ENCODE measurements at regions not wholly inside any gene's neighbourhood (a gene's known extent, or its start where the extent isn't known, plus 50 kb on each side); places are given as distances from the start of the nearest gene placed in this dataset.
"Not testable (repeated sequence)": the region's sequence is repeated elsewhere in the genome, so short reads cannot be mapped to it uniquely, and the experiment has no call there.

- intact Hi-C loops (cut with DNase I), result no loop called here
- ATAC-seq (ENCODE audit: poor library complexity) (no peak), DNase-seq (no peak)
These were observed 242.3 kb upstream of the HSFY2 start for GRCh38 chrY:19015854-19016253.

- intact Hi-C loops (cut with DNase I), result no loop called here
- ATAC-seq (ENCODE audit: poor library complexity) (no peak), DNase-seq (no peak)
These were observed 241.7 kb upstream of the HSFY2 start for GRCh38 chrY:19015213-19015612.

- ATAC-seq (ENCODE audit: poor library complexity), result no peak
- DNase-seq, result no peak
These were observed 239.4 kb upstream of the HSFY2 start for GRCh38 chrY:19012985-19013384.

GRCh38 chrY:19011605-19012090 is 238.1 kb upstream of the HSFY2 start:
- ATAC-seq (ENCODE audit: poor library complexity) (peak; percentile 64), DNase-seq (no peak)
- intact Hi-C loops (cut with DNase I), result no loop called here

More at GRCh38 chrY:19012985-19013384, 239.4 kb upstream of the HSFY2 start:
- intact Hi-C loops (cut with DNase I), result no loop called here

DNA sequence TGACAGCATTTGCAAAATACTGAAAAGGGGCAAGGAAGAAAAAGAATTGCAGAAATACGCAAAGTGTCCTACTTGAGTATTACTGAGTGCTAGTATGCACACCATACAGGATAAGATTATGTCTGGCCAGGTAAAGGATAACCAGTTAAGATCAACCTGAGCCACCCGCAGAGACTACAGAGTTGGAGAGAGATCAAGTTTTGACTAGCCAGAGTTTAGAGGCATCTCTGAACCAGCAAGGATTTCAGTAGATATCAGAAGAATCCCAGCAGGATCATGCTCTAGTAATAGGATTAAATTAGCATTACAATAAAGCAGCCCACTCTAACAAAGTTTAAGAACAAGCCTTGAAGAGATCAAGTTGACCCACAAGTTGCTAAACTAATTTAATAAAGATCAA is 232.7 kb upstream of the HSFY2 start:
- DNase-seq, result no peak
- ATAC-seq (ENCODE audit: poor library complexity), result no peak
- intact Hi-C loops (cut with DNase I), result no loop called here

GRCh38 chrY:19005579-19005978 is 232.0 kb upstream of the HSFY2 start:
- ATAC-seq (ENCODE audit: poor library complexity), result no peak
- DNase-seq, result no peak
- intact Hi-C loops (cut with DNase I), result no loop called here

DNA sequence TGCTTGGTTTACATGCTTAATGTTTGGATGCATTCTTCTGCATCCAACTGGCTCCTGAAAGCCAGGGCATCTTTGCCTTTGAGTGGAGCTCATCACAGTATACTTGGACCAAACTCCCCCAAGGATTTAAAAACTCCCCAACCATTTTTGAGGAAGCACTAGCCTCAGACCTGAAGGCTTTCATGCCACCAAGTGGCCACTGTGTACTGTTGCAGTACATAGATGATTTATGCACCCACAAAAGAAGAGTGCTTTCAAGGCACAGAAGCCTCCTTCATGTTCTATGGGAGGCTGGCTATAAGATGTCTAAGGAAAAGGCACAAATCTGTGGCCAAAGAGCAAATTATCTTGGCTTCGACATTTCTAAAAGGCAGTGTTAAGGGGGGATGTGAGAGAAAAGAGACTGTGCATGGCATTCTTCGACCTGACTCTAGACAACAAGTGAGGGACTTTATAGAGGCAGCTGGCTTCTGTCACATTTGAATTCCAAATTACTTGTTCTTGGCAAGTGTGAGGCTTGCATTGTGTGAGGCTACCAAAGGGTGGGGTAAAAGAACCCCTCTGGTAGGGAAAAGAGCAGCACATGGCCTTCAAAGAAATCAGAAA is 224.2 kb upstream of the HSFY2 start:
- DNase-seq, result no peak
- ATAC-seq (ENCODE audit: poor library complexity), result peak; percentile 52
- intact Hi-C loops (cut with DNase I), result no loop called here

- intact Hi-C loops (cut with DNase I), result no loop called here
- ATAC-seq (ENCODE audit: poor library complexity) (no peak), DNase-seq (no peak)
These were observed 219.9 kb upstream of the HSFY2 start for GRCh38 chrY:18993480-18993879.

DNA sequence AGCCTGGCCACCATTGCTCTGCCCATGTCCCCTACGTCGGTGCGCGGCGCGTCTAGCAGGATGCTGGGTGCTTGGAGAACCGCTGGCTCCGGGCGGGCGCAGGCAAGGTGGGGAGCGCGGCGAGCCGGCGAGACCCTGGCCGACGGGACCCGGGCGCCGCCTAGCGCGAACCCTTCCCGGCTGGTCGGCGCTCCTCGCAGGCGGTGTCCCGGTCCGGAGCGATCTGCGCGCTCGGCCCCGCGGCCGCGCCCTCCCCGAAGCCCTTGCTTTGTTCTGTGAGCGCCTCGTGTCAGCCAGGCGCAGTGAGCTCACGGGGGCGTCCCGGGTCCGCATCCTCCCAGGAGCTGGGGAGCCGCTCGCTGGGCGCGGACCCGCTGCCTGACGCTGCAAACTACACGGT is 219.1 kb upstream of the HSFY2 start:
- DNase-seq; intact Hi-C loops (cut with DNase I): not testable (repeated sequence)
- peak; percentile 45 for ATAC-seq (ENCODE audit: poor library complexity)

- ATAC-seq (ENCODE audit: poor library complexity) (no peak), DNase-seq (no peak)
- intact Hi-C loops (cut with DNase I), result no loop called here
These were observed 215.8 kb upstream of the HSFY2 start for GRCh38 chrY:18989356-18989755.

- DNase-seq (no peak), ATAC-seq (ENCODE audit: poor library complexity) (no peak)
- intact Hi-C loops (cut with DNase I), result no loop called here
These were observed 192.5 kb upstream of the HSFY2 start for GRCh38 chrY:18966001-18966400.

DNA sequence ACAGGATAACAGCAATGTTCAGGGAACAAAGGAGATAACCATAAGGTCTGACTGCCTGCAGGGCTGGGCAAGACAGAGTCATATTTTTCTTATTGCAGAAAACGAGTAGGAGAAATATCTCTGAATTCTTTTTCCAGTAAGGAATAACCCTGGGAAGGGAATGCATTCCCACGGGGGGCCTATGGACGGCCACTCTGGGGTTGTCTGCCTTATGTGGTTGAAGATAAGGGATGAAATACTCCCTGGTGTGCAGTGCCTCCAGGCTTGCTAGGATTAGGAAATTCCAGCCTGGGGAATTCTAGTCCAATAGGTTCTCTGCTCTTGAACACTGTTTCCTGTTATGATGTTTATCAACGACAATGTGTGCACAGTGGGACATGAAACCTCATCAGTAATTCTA is 185.3 kb upstream of the HSFY2 start:
- DNase-seq (no peak), ATAC-seq (ENCODE audit: poor library complexity) (no peak)
- intact Hi-C loops (cut with DNase I), result no loop called here

DNA sequence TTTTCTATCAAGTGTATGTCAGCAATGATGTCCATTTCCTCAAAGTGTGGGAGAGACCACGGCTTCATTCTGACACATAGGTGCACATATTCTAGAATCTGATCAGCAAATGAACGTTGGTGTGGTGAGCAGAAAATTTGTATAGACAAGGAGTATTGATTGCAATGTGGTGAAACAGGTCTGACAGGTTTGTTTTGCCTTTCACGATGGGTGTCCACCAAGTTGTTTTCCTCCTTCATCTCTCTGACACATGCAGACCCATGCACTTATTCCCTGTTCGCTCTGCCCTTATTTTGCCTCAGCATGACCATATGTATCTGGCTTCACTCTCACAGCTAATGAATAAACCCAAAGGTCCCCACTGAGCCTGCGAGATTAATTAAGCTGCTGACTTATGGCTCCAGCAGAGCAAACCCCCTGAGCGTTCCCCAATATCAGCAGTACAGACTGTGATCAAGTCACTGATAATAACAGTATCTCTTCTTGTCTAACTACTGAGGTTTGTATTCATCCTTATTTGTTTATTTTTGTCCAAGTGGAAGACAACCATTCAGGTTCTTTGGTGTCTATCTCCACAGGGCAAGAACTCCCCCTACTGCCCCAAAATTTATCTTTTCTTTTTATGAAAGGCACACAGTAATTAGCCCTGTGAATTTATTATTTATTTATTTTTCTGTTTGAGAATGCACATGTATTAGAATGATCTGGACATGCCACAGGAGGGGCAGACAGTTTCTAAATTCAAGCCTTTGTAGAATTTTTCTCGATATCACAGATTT is 178.3 kb upstream of the HSFY2 start:
- DNase-seq, result no peak
- no peak for ATAC-seq (ENCODE audit: poor library complexity)
- intact Hi-C loops (cut with DNase I), result no loop called here

DNA sequence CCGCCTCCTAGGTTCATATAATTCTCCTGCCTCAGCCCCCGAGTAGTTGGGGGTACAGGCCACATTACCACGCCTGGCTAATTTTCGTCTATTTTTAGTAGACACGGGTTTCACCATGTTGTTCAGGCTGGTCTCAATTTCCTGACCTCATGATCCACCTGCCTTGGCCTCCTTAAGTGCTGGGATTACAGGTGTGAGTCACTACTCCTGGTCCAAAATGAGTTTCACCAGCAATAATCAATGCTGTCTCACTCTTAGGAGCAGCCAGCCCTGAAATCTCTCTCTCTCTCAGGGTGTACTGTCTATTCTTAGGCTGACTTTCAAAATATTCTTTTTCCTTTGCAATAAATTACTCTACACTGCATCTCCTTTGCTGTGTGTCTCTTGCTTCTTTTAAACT is 177.5 kb upstream of the HSFY2 start:
- no peak for DNase-seq
- intact Hi-C loops (cut with DNase I), result no loop called here
- ATAC-seq (ENCODE audit: poor library complexity), result no peak

GRCh38 chrY:18936831-18937230 is 163.3 kb upstream of the HSFY2 start:
- no peak for DNase-seq
- intact Hi-C loops (cut with DNase I), result no loop called here
- no peak for ATAC-seq (ENCODE audit: poor library complexity)

DNA sequence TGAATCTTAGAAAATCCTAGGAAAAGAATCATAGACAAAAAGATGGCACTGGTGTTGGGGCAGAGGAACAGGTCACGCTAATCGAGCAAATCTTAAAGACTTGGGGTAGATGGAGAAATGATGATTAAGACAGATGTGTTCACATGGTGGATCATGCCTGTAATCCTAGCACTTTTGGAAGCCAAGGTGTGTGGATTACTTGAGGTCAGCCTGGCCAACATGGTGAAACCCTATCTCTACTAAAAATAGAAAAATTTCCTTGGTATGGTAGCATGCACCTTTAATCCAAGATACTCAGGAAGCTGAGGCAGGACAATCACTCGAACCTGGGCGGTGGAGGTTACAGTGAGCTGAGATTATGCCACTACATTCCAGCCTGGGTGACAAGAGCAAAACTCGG is 145.7 kb upstream of the HSFY2 start:
- intact Hi-C loops (cut with DNase I), result no loop called here
- no peak for DNase-seq

DNA sequence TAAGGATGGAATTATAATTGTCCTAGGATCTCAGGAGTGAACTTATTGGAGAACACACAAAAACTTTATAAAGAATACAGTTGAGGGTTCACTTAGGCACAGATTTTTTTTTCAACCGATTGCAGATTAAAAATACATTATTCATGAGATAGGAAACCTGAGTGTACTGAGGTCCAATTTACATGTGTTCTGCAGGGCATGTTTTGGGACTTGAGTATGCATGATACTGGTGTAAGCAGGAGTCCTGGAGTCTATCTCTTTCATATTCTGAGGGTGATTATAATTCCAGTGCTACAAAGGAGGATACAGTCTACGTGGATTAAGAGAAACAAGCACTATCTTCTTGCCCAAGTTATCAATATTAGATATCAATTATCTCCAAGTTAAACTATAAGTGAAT is 139.3 kb upstream of the HSFY2 start:
- ATAC-seq (ENCODE audit: poor library complexity), result no peak
- intact Hi-C loops (cut with DNase I), result no loop called here

More for the DNA sequence above, 145.7 kb upstream of the HSFY2 start:
- no peak for ATAC-seq (ENCODE audit: poor library complexity)

DNA sequence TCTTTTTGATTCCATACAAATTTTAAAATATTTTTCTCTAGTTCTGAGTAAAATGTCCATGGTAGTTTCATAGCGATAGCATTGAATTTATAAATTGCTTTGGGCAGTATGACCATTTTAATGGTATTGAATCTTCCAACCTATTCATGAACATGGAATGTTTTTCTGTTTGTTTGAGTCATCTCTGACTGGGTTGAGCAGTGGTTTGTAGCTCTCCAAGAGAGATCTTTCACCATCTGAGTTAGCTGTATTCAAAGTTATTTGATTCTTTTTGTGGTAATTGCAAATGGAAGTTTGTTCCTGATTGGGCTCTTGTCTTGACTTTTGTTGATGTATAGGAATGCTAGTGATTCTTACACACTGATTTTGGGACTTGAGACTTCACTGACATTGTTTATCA is 136.3 kb upstream of the HSFY2 start:
- intact Hi-C loops (cut with DNase I), result no loop called here
- no peak for ATAC-seq (ENCODE audit: poor library complexity)
- DNase-seq, result no peak

More for the DNA sequence above, 139.3 kb upstream of the HSFY2 start:
- DNase-seq, result no peak

DNA sequence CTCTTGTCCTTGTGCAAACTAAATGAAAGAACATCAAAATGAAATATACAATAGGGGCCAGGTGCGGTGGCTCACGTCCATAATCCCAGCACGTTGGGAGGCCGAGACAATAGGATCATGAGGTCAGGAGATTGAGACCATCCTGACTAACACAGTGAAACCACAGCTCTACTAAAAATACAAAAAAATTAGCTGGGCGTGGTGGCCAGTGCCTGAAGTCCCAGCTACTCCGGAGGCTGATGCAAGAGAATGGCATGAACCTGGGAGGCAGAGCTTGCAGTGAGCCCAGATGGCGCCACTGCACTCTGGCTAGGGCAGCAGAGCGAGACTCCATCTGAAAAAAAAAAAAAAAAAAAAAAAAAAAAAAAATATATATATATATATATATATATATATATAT is 132.7 kb upstream of the HSFY2 start:
- intact Hi-C loops (cut with DNase I); DNase-seq: not testable (repeated sequence)

DNA sequence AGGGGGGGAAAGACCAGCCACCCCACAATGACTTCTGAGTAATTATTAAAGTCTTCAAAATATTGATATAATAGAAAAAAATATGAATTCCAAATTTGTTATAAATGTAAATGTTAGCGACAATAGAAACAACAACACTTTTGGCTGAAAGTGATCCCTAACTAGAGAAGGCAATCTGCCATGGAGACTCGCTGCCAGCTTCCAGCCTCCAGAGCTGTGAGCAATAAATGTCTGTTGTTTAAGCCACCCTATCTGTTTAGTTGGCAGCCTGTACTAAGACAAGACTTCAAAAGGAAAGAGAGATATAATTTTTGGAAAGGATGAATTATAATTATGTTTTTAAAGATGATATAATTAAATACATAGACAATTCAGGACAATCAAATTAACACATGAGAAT is 130.8 kb upstream of the HSFY2 start:
- no peak for ATAC-seq (ENCODE audit: poor library complexity)

More for the DNA sequence above, 132.7 kb upstream of the HSFY2 start:
- not testable (repeated sequence) for ATAC-seq (ENCODE audit: poor library complexity)

More for the DNA sequence above, 130.8 kb upstream of the HSFY2 start:
- peak; percentile 41 for DNase-seq
- intact Hi-C loops (cut with DNase I), result no loop called here

Measured in Right ventricle myocardium superior (tissue), 1 donor.